Lung (tissue), 11 donors: ENCODE measurements at regions not wholly inside any gene's neighbourhood (a gene's known extent, or its start where the extent isn't known, plus 50 kb on each side); places are given as distances from the start of the nearest gene placed in this dataset.
A peak's percentile ranks its signal among the peaks of the same experiment; 100 is the strongest.

Source experiments
- ATAC-seq: fragments of 200-7000 bp; cut with Tn5 transposase; one replicate; pipeline ENCODE4 v1.9.1; 2020; ENCODE audit warnings: moderate number of reproducible peaks; ENCODE audit not compliant: insufficient read depth, low FRiP score
- DNase-seq, 3 donors: peaks; one replicate each; pipeline ENCODE4 v3.0.0-alpha.2; 2013 to 2017
- H3K27ac ChIP-seq, 2 donors: one replicate each; pipeline ENCODE4 v1.5.1; 2013; ENCODE audit warnings: mild to moderate bottlenecking in 2 of 2, moderate library complexity in 2 of 2, control low read depth in 1 of 2, inconsistent platforms in 1 of 2, low read depth in 1 of 2, low read length in 1 of 2
- H3K27me3 ChIP-seq, 3 donors: one replicate each; pipeline ENCODE4 v1.5.1; 2013; ENCODE audit warnings: low read length in 2 of 3; ENCODE audit not compliant: control insufficient read depth in 3 of 3, insufficient read depth in 3 of 3
- H3K36me3 ChIP-seq, 4 donors: one replicate each; pipeline ENCODE4 v1.5.1; 2013; ENCODE audit warnings: low read length in 4 of 4, mild to moderate bottlenecking in 1 of 4, moderate library complexity in 1 of 4; ENCODE audit not compliant: control insufficient read depth in 4 of 4, insufficient read depth in 4 of 4
- H3K4me1 ChIP-seq, 5 donors: one replicate each; pipeline ENCODE4 v1.5.1; 2013; ENCODE audit warnings: low read length in 5 of 5, mild to moderate bottlenecking in 2 of 5, moderate library complexity in 1 of 5; ENCODE audit not compliant: control insufficient read depth in 5 of 5, insufficient read depth in 5 of 5
- H3K4me3 ChIP-seq: one replicate; pipeline ENCODE4 v1.5.1; 2013; ENCODE audit warnings: mild to moderate bottlenecking, control low read depth, moderate library complexity
- H3K9ac ChIP-seq, 2 donors: one replicate each; pipeline ENCODE4 v1.5.1; 2013; ENCODE audit warnings: low read length in 2 of 2, control low read depth in 1 of 2; ENCODE audit not compliant: insufficient read depth in 1 of 2
- H3K9me3 ChIP-seq, 4 donors: one replicate each; pipeline ENCODE4 v1.5.1; 2013; ENCODE audit warnings: low read length in 3 of 4, mild to moderate bottlenecking in 1 of 4, moderate library complexity in 1 of 4; ENCODE audit not compliant: control insufficient read depth in 4 of 4, insufficient read depth in 3 of 4
- WGBS, 2 donors: extraction: QIAGEN DNeasy Blood & Tissue Kit; methylation state at CpG; one replicate each; pipeline ENCODE4 v1.1.7; 2013; 5-methylcytosine and 5-hydroxymethylcytosine counted together
- TF ChIP-seq, protein P1 (sequence below): IDR thresholded peaks from 2 replicates; pipeline ENCODE4 v1.5.1; 2012; ENCODE audit warnings: mild to moderate bottlenecking; ENCODE audit errors: control extremely low read depth, extremely low read depth
- donor health status: control.
- donor health status: control.
- donor health status: Bipolar disorder and iron deficiency.
- donor health status: healthy.
- donor health status: DM: yes; HTN: yes; CAD: no.

DNA sequence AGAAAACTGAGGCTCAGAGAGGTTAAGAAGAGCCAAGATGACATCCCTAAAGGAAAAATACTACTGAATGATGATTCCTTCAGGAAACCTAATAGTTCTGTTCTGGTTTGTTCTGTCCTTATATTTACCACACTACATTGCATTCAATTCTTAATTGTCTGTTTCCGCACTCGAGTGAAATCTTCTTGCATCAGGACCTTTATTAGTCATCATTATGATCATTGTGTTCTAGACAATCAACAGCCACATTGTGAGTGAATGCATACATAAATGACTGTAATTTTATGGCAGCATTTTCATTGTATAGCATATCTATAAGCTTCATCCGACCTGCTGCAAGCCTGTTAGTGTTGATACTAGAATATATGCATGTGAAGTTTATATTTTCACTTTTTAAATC lies 156.7 kb upstream of the FAM241A start:
- Histone ChIP-seq H3K4me1 (peaks cover 0 to 10% (median 0%) of the 10 kb centered on the region in 5 donors), H3K9ac (no peak overlapping the region), H3K9me3 (peaks cover 0 to 5% (median 0%) of the 10 kb centered on the region in 4 donors), H3K36me3 (no peaks in the 10 kb centered on the region), H3K4me3 (no peak overlapping the region), H3K27me3 (no peaks in the 10 kb centered on the region), H3K27ac (no peak overlapping the region)
- DNase-seq = no peak
- TF ChIP-seq, protein P1, sequence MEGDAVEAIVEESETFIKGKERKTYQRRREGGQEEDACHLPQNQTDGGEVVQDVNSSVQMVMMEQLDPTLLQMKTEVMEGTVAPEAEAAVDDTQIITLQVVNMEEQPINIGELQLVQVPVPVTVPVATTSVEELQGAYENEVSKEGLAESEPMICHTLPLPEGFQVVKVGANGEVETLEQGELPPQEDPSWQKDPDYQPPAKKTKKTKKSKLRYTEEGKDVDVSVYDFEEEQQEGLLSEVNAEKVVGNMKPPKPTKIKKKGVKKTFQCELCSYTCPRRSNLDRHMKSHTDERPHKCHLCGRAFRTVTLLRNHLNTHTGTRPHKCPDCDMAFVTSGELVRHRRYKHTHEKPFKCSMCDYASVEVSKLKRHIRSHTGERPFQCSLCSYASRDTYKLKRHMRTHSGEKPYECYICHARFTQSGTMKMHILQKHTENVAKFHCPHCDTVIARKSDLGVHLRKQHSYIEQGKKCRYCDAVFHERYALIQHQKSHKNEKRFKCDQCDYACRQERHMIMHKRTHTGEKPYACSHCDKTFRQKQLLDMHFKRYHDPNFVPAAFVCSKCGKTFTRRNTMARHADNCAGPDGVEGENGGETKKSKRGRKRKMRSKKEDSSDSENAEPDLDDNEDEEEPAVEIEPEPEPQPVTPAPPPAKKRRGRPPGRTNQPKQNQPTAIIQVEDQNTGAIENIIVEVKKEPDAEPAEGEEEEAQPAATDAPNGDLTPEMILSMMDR = no peak
- WGBS, 2 donors = 81 to 90% methylated on average over 3 of the region's 3 CpGs
- ATAC-seq = no peak

DNA sequence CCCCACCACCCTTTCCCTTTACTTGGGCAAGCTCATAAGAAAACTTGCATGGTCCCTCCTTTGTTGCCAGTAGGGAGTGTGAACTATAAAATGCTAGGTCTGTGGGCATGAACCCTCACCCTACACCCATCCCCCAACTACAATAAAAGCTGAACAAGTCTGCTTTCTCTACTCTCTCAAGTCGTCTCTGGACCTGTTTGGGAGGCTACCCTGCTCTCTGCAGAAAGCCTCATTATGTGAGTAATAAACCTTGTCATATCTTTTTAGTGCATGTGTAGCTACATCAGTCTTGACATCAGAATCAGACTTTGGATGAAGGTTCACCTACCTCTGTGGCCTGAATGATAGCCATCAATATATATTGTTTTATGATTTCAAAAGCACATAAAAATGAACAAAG lies 155.4 kb upstream of the FAM241A start:
- H3K9ac ChIP-seq = no peak overlapping the region
- ATAC-seq (no peak), DNase-seq (no peak)
- no peaks in the 10 kb centered on the region for H3K36me3 ChIP-seq
- peaks cover 0 to 1% (median 0%) of the 10 kb centered on the region in 4 donors for H3K9me3 ChIP-seq
- WGBS, 2 donors = 49 to 78% methylated on average over 1 of the region's 1 CpG
- TF ChIP-seq, protein P1 = no peak
- H3K4me1 ChIP-seq = peaks cover 0 to 5% (median 0%) of the 10 kb centered on the region in 5 donors
- H3K27me3 ChIP-seq = peaks cover 0 to 3% (median 0%) of the 10 kb centered on the region in 3 donors
- no peak overlapping the region for H3K27ac ChIP-seq
- H3K4me3 ChIP-seq = no peak overlapping the region

DNA sequence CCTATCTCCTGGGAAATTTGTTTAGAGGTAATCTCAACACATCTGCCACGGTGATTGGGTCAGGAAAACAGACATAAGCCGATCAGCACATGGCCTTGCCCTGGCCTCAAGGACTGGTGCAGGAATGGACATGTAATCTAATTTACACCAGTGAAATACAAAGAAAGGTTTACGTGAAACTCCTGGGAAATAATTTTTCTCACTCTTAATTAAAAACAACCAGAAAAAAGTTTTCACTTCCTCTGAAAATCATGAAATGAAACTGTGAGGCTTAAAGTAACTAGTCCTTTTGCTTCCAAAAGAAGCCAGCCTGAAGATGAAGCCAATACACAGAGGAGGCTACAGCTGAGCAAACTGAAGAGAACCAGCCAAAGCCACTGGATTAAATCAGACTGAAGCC lies 154.1 kb upstream of the FAM241A start:
- TF ChIP-seq, protein P1 = no peak
- no peak for ATAC-seq

DNA sequence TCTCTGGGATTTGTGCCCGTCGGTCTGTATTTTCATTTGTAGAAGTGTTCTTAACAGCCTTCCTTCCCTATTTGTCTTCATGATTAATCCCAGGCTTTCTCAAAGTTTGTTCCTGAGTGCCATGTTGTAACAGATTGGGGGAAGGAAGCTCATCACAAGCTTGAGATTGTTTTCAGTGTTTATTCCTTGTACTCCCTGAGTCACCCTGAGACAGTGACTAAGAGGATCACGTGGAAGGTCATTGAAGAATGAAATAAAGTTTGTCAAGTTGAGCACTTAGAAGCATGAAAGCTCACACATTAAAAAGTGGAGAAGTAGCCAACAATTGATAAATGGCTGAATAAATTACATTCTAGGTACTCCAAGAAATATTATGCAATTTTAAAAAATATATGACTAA lies 153.5 kb upstream of the FAM241A start:
- DNase-seq (peak in 2 of 3 donors; percentile 4 to 8), ATAC-seq (peak; percentile 75)
- peaks cover 0 to 3% (median 0%) of the 10 kb centered on the region in 3 donors for H3K27me3 ChIP-seq
- H3K27ac ChIP-seq = no peak overlapping the region
- H3K36me3 ChIP-seq = no peaks in the 10 kb centered on the region
- H3K9me3 ChIP-seq = peaks cover 0 to 3% (median under 1%) of the 10 kb centered on the region in 4 donors
- 26 to 41% methylated on average over 3 of the region's 3 CpGs for WGBS, 2 donors
- H3K9ac ChIP-seq = no peak overlapping the region
- TF ChIP-seq, protein P1 = no peak
- H3K4me3 ChIP-seq = no peak overlapping the region
- peaks cover 0 to 4% (median 0%) of the 10 kb centered on the region in 5 donors for H3K4me1 ChIP-seq

More for the DNA sequence above, 154.1 kb upstream of the FAM241A start:
- DNase-seq = no peak
- Histone ChIP-seq H3K36me3 (no peaks in the 10 kb centered on the region), H3K27ac (no peak overlapping the region), H3K4me3 (no peak overlapping the region), H3K27me3 (peaks cover 0 to 3% (median 0%) of the 10 kb centered on the region in 3 donors), H3K9ac (no peak overlapping the region), H3K9me3 (peaks cover 0 to 3% (median under 1%) of the 10 kb centered on the region in 4 donors), H3K4me1 (peaks cover 0 to 4% (median 0%) of the 10 kb centered on the region in 5 donors)
- 71 to 77% methylated on average over 3 of the region's 3 CpGs for WGBS, 2 donors
